PC-9 (cell line): ENCODE measurements at regions not wholly inside any gene's neighbourhood (a gene's known extent, or its start where the extent isn't known, plus 50 kb on each side); places are given as distances from the start of the nearest gene placed in this dataset.

Experiments used
- BruUV-seq: library from RNA; stranded (reverse); fragments of 400-500 nt; replicated peaks from 2 replicates; lab custom pipeline; 2021; lab: Mats Ljungman, UMichigan
- CTCF ChIA-PET: fragments of 300-600 bp; sonication (Branson Sonifier 250); formaldehyde crosslinking; loops from one replicate; lab custom pipeline; 2022; ENCODE audit warnings: antibody characterized with exemption; lab: Charles Lee
- POLR2A ChIA-PET: fragments of 300-600 bp; sonication (Branson Sonifier 250); formaldehyde crosslinking; loops from one replicate; lab custom pipeline; 2022; ENCODE audit warnings: antibody characterized with exemption; ENCODE audit not compliant: unreplicated experiment; lab: Charles Lee
- DNase-seq, 2 experiments: peaks; one replicate each; pipeline versions ENCODE4 v3.0.0 to v3.0.0-alpha.2; 2015 to 2022; ENCODE audit warnings: mixed read lengths in 1 of 2
- H2AFZ ChIP-seq: fragments of 200-600 bp; sonication (generic); 2 replicates; pipeline ENCODE4 v1.8.1; 2017; ENCODE audit warnings: antibody characterized with exemption
- H3F3A ChIP-seq: fragments of 200-600 bp; sonication (generic); 2 replicates; pipeline ENCODE4 v1.8.1; 2017; ENCODE audit warnings: antibody characterized with exemption, mild to moderate bottlenecking, low read depth; ENCODE audit not compliant: insufficient read depth
- H3K27ac ChIP-seq: fragments of 200-600 bp; sonication (generic); 2 replicates; pipeline ENCODE4 v1.6.1; 2016; ENCODE audit warnings: mixed run types
- H3K27me3 ChIP-seq: fragments of 200-600 bp; sonication (generic); 2 replicates; pipeline ENCODE4 v1.6.1; 2016; ENCODE audit warnings: low read depth, mixed run types; ENCODE audit not compliant: insufficient read depth
- H3K36me3 ChIP-seq: fragments of 200-600 bp; sonication (generic); 2 replicates; pipeline ENCODE4 v1.6.1; 2016; ENCODE audit warnings: low read depth, mixed run types
- H3K4me1 ChIP-seq: fragments of 200-600 bp; sonication (generic); replicated peaks from 2 replicates; pipeline ENCODE4 v1.6.1; 2016; ENCODE audit warnings: mixed run types; ENCODE audit not compliant: insufficient read depth
- H3K4me2 ChIP-seq: fragments of 200-600 bp; sonication (generic); 2 replicates; pipeline ENCODE4 v1.6.1; 2017; ENCODE audit warnings: mixed run types
- H3K4me3 ChIP-seq: fragments of 200-600 bp; sonication (generic); 2 replicates; pipeline ENCODE4 v1.6.1; 2016; ENCODE audit warnings: mixed run types
- H3K79me2 ChIP-seq: fragments of 200-600 bp; sonication (generic); 2 replicates; pipeline ENCODE4 v1.6.1; 2017; ENCODE audit warnings: low read depth, mixed run types
- H3K9me2 ChIP-seq: fragments of 200-600 bp; sonication (generic); 2 replicates; pipeline ENCODE4 v1.8.1; 2017; ENCODE audit warnings: mild to moderate bottlenecking; ENCODE audit not compliant: insufficient read depth
- H3K9me3 ChIP-seq: fragments of 200-600 bp; sonication (generic); 2 replicates; pipeline ENCODE4 v1.8.1; 2016; ENCODE audit warnings: low read depth; ENCODE audit not compliant: insufficient read depth
- H4K20me1 ChIP-seq: fragments of 200-600 bp; sonication (generic); 2 replicates; pipeline ENCODE4 v1.8.1; 2017; ENCODE audit not compliant: insufficient read depth
- CTCF ChIP-seq: fragments of 200-600 bp; sonication (generic); conservative IDR thresholded peaks from 2 replicates; pipeline ENCODE4 v1.6.1; 2017; ENCODE audit warnings: mixed run types, antibody characterized with exemption, mild to moderate bottlenecking, moderate library complexity
- EZH2 ChIP-seq: fragments of 200-600 bp; sonication (generic); IDR thresholded peaks from 2 replicates; pipeline ENCODE4 v1.8.0; 2017; ENCODE audit warnings: antibody characterized with exemption, low read depth
- intact Hi-C: fragments of 100-400 bp; cut with micrococcal nuclease; formaldehyde crosslinking; loops from one replicate; pipeline ENCODE4 v1.10.0; 2022; ENCODE audit not compliant: unreplicated experiment

- intact Hi-C loops, result no loop called here
- Histone ChIP-seq H3K4me1 (no peaks in the 10 kb centered on the region), H3F3A (no peaks in the 10 kb centered on the region), H2AFZ (no peak overlapping the region), H3K79me2 (no peaks in the 10 kb centered on the region), H3K9me3 (no peaks in the 10 kb centered on the region), H3K9me2 (no peaks in the 10 kb centered on the region), H4K20me1 (no peaks in the 10 kb centered on the region), H3K4me2 (no peak overlapping the region), H3K36me3 (no peaks in the 10 kb centered on the region), H3K4me3 (no peak overlapping the region), H3K27me3 (no peaks in the 10 kb centered on the region), H3K27ac (no peak overlapping the region)
- no peak for DNase-seq
- ChIA-PET POLR2A (no interaction called here), CTCF (no interaction called here)
- TF ChIP-seq EZH2, result no peak
- no peak for TF ChIP-seq CTCF
- no TSS peak for BruUV-seq
These were observed 59.5 kb upstream of the WLS start for GRCh38 chr1:68291688-68292384.

- no peak overlapping the region for H3K4me3 ChIP-seq
- H3K27ac ChIP-seq, result no peak overlapping the region
- no peak for TF ChIP-seq EZH2
- no peak for TF ChIP-seq CTCF
- no peaks in the 10 kb centered on the region for H3K9me3 ChIP-seq
- ChIA-PET CTCF (no interaction called here), POLR2A (interaction anchor here (0.7 kb wide), 1 partner anchor 81 kb away, joined by 3 read pairs; no protein-coding TSS in a partner anchor)
- no peaks in the 10 kb centered on the region for H3K9me2 ChIP-seq
- H3F3A ChIP-seq, result no peaks in the 10 kb centered on the region
- H3K27me3 ChIP-seq, result no peaks in the 10 kb centered on the region
- H3K79me2 ChIP-seq, result no peaks in the 10 kb centered on the region
- H2AFZ ChIP-seq, result 0 out of 2 replicates have a peak overlapping the region, but pooled peaks have one; percentile 25
- intact Hi-C loops, result no loop called here
- no peaks in the 10 kb centered on the region for H4K20me1 ChIP-seq
- DNase-seq, result no peak
- BruUV-seq, result no TSS peak
- no peak overlapping the region for H3K4me2 ChIP-seq
- no peaks in the 10 kb centered on the region for H3K4me1 ChIP-seq
- no peaks in the 10 kb centered on the region for H3K36me3 ChIP-seq
These were observed 54.9 kb upstream of the WLS start for GRCh38 chr1:68287241-68287640.

- Histone ChIP-seq H3K79me2 (no peaks in the 10 kb centered on the region), H3K36me3 (no peaks in the 10 kb centered on the region), H3K9me2 (no peaks in the 10 kb centered on the region), H4K20me1 (no peaks in the 10 kb centered on the region), H2AFZ (no peak overlapping the region), H3K27me3 (no peaks in the 10 kb centered on the region), H3K4me2 (no peak overlapping the region), H3F3A (no peaks in the 10 kb centered on the region), H3K4me3 (no peak overlapping the region), H3K4me1 (no peaks in the 10 kb centered on the region), H3K9me3 (no peaks in the 10 kb centered on the region), H3K27ac (no peak overlapping the region)
- DNase-seq, result no peak
- BruUV-seq, result no TSS peak
- ChIA-PET POLR2A (no interaction called here), CTCF (no interaction called here)
- intact Hi-C loops, result no loop called here
- TF ChIP-seq CTCF (no peak), EZH2 (no peak)
These were observed 52.7 kb upstream of the WLS start for GRCh38 chr1:68285046-68285445.
